GM18951 (cell line): ENCODE measurements at regions not wholly inside any gene's neighbourhood (a gene's known extent, or its start where the extent isn't known, plus 50 kb on each side); places are given as distances from the start of the nearest gene placed in this dataset.

Source experiments
- POLR2A ChIP-seq: IDR thresholded peaks from 4 replicates; pipeline ENCODE4 v1.6.1; 2011; ENCODE audit warnings: mild to moderate bottlenecking; ENCODE audit not compliant: insufficient read length, insufficient read depth; ENCODE audit errors: extremely low read depth
- in situ Hi-C: fragments of 300-500 bp; cut with MboI; formaldehyde crosslinking; loops from one replicate; pipeline ENCODE4 v1.12.0; 2022; ENCODE audit warnings: low sequenced_read_pairs, mixed read lengths, inconsistent platforms; ENCODE audit not compliant: unreplicated experiment

DNA sequence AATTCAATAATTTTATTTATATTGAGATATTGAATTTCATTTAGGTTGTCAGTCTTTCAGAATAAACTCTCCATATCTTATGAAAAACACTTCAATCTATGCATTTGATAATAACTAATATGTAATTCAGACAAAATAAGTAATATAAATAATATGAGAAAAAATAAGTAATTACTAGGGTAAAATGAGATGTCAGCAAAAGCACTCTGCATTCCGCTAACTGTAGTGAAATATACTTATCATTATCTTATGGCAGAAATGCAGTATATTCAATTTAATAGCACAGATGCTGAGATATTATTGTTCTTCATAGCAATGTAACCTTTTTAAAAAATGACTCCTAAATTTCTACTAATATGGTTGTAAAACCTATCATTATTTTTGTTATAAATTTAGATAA lies 606.2 kb upstream of the VRK2 start:
- in situ Hi-C loops, result no loop called here
- TF ChIP-seq POLR2A, result no peak

DNA sequence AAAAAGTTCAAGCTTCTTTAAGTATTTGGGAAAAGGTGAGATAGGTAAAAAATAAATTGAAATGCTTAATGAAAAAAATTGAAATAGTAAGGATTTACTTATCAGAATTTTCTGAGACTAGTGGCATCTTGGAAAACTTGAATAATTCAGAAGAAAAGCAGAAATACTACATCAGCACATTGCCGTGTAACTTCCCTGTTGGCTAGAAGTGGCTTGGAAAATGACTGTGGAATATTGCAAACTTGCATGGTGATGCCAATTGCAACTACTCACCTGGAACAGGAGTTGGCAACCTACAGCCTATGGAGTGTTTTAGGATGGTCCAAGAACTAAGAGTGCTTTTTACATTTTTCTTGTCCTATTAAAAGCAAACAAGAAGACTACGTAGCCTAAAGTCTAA lies 603.5 kb upstream of the VRK2 start:
- TF ChIP-seq POLR2A, result no peak
- in situ Hi-C loops, result no loop called here

DNA sequence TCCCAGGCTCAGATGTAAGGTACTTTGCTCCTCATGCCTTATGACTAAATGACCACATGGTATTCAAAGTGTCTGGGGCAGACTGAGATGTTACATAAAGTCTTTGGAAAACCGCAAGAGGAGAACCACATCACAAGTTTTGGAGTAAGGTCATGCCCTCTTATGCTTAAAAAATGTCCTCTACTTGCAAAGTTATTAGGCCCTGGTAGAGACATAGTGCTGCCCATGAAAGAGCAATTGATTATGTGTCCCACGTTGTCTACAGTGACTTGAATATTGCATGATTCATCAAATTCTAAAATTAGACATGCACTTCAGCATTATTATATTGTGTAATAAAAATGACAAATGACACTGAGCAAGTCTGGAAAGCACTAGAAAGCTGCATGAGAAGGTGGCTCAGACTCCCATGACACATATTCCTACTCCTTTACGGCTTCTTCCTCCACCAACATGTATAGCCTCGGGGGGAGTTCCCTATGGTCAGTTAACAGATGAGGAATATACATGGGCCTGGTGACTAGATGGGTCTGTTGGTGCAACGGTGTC lies 602.6 kb upstream of the VRK2 start:
- in situ Hi-C loops, result no loop called here
- no peak for TF ChIP-seq POLR2A

DNA sequence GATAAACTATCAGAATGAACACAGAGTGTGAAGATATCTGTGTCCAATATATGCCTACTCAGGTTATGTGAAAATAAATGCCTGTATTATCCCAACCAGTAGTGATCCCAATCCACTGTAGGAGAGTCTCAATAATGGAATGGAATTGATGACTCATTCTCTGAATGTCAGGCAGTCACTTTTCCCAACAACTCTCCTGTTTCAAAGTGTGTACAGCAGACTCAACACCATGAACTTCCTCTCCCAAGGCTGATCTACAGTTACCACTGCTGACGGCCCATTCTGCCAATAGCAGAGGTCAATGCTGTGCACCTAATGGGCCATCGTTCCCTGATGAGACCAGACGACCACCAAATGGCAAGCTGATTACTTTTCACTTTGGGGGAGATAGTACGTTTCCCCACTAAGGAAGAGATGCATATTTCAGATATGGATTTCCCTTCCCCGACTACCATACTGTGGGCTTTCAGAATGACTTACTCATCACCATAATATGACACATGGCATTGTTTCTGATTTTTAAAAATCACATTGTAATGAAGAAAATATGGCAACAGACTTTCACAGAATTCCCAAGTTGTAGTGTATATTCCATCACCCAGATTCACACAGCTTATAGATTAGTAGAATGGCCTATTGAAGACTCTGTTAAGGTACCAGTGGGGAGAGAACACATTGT lies 601.7 kb upstream of the VRK2 start:
- TF ChIP-seq POLR2A, result no peak
- in situ Hi-C loops, result no loop called here

DNA sequence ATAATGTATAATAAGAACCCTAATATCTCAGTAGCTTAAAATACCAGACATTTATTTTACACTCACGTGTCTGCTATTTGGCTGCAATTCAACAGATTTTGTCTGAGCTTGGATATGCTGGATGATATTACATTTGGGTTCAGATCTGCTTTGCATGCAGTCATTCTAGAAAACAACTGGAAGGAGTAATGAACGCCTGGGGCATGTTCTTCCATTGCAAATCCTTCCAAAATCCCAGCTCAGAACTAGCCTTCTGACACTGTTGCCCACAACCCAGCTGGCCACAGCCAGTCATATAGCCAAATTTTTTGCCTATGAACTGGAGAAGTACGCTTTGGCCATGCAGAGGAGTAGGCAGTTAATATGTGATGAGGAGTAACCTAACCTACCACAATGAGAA lies 597.8 kb upstream of the VRK2 start:
- in situ Hi-C loops, result no loop called here
- TF ChIP-seq POLR2A, result no peak

- in situ Hi-C loops, result no loop called here
- TF ChIP-seq POLR2A, result no peak
Observed at GRCh38 chr2:57450170-57450569, 596.4 kb upstream of the VRK2 start.

DNA sequence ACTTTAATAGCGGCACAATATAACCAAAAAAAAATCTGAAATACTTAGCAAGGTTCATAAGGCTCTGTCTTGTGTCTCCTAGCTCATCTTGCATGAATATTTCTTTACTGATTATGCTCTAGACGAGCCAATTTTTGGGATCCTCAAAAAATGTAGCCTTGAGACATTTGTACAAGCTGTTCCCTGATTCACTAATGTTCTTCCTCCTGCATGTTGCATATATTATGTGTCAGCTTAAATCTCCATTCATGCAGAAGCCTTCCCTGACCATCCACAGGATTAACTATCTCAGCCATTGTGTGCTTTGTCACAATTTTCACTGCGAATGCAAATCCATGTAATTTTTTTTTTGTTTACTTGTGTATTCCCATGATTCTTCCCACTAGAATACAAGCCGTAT lies 594.0 kb upstream of the VRK2 start:
- no peak for TF ChIP-seq POLR2A
- in situ Hi-C loops, result no loop called here

DNA sequence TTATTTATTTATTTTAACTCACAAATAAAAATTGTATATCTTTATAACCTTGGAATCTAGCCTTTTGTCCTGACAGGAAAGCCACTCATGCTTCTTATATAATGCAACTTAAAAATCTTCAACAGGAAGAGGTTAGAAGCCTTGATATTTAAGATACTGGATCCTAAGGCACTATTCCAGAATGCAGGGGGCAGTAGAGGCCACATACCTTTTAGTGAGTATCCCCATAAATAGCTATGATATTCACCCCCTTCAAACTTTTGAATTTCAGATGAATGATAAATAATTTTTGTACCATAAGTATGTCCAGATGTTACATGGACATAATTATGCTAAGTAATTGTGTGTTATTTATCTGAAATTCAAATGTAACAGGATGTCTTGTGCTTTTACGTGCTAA lies 592.7 kb upstream of the VRK2 start:
- no peak for TF ChIP-seq POLR2A
- in situ Hi-C loops, result no loop called here

DNA sequence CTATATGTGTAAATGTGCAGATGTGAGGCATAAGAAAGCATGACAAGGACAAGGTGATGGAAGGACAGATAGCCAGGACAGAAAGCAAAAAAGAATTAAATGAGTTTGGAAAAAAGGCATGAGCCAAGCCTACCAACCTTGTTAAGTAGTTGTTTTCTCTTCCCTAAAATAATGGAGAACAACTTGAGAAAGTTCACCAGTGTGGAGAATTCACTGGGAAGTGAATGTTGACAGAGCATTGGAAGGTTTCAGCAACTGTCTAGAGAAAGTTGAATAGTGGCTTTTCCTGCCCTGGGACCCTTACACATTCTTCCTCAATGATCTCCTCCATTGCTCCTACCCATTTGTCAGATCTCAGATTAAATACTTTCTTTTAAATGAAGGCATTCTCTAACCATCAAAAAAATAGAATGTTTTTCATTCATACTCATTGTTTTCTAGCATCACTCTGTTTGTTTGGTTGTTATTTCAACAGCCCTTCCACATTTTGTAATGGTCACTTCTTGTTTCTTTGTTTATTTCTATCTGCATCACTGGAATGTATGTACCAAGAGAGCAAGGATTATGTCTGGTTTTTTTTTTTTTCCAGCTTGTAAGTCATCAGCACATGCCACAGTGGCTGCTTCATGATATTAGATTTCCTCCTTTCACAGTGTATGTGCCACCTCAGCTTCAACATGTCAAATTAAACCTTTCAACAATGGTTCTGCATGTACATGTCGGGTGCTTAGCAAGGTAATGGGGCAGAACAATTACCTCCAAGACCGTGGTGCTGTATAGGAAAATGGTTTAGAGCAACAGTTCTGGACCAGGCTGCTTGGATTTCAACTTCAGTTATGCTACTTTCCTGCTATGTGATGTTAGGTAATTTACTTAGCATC lies 586.0 kb upstream of the VRK2 start:
- no peak for TF ChIP-seq POLR2A
- in situ Hi-C loops, result no loop called here

GRCh38 chr2:57461624-57462023 lies 585.0 kb upstream of the VRK2 start:
- in situ Hi-C loops, result no loop called here
- TF ChIP-seq POLR2A, result no peak

GRCh38 chr2:57465067-57465466 lies 581.5 kb upstream of the VRK2 start:
- in situ Hi-C loops, result no loop called here
- no peak for TF ChIP-seq POLR2A

- in situ Hi-C loops, result no loop called here
- TF ChIP-seq POLR2A, result no peak
Observed at GRCh38 chr2:57465967-57466366, 580.6 kb upstream of the VRK2 start.

DNA sequence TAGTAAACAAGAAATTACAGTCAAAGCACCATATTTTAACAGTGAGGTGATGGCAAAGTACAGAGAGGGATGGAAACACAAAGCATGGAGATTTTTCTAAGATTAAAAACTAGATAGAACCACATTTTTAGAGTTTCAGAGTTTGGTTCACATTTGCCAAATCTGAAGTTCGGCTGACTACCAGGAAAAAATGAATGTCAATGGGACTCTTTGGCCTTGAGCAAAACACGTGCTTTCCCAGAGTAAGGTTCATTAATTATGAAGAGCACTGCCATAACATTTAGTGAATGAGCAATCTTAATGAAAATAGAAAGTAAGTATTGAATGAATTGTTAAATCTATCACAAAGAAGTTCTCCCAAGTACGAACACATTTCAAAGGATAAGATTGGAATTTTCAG lies 571.2 kb upstream of the VRK2 start:
- no peak for TF ChIP-seq POLR2A
- in situ Hi-C loops, result no loop called here

- no peak for TF ChIP-seq POLR2A
- in situ Hi-C loops, result no loop called here
Observed at GRCh38 chr2:57479981-57480380, 566.6 kb upstream of the VRK2 start.

- in situ Hi-C loops, result no loop called here
- TF ChIP-seq POLR2A, result no peak
Observed at GRCh38 chr2:57488061-57488460, 558.5 kb upstream of the VRK2 start.
